ENCODE measurements at regions not wholly inside any gene's neighbourhood (a gene's known extent, or its start where the extent isn't known, plus 50 kb on each side); places are given as distances from the start of the nearest gene placed in this dataset.

DNA sequence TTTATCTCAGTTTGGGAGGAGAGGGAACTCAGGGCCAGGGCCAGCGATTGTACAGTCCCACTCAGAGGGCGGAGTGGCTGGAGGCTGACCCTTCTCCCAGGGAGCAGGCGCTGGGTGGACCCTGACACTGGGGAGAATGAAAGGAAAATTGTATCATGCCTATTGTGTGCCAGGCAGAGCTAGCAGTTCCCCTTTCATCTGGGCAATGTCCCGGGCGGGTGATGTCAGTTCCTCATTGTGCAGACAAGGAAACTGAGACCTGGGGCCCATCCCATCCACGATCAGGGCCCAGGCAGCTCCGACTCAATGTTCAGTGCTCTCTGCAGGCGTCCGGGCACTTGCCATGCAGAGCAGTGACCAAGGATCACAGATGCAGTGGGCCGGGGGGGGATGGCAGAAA is 101.9 kb upstream of the RTL1 start:
- TF ChIP-seq, protein P1, sequence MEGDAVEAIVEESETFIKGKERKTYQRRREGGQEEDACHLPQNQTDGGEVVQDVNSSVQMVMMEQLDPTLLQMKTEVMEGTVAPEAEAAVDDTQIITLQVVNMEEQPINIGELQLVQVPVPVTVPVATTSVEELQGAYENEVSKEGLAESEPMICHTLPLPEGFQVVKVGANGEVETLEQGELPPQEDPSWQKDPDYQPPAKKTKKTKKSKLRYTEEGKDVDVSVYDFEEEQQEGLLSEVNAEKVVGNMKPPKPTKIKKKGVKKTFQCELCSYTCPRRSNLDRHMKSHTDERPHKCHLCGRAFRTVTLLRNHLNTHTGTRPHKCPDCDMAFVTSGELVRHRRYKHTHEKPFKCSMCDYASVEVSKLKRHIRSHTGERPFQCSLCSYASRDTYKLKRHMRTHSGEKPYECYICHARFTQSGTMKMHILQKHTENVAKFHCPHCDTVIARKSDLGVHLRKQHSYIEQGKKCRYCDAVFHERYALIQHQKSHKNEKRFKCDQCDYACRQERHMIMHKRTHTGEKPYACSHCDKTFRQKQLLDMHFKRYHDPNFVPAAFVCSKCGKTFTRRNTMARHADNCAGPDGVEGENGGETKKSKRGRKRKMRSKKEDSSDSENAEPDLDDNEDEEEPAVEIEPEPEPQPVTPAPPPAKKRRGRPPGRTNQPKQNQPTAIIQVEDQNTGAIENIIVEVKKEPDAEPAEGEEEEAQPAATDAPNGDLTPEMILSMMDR (IDR thresholded peaks at IDR 0.05): no peak
- no peak for TF ChIP-seq ZFX (IDR thresholded peaks at IDR 0.05; ENCODE audit: borderline replicate concordance)

Measured in 22Rv1 (cell line).